Astrocyte (in vitro differentiated cells and primary cell): ENCODE measurements at regions not wholly inside any gene's neighbourhood (a gene's known extent, or its start where the extent isn't known, plus 50 kb on each side); places are given as distances from the start of the nearest gene placed in this dataset.

Experiments
- DNase-seq: peaks from one replicate; pipeline ENCODE4 v3.0.0-alpha.2; 2010; ENCODE audit warnings: low read depth
- FAIRE-seq: peaks from 2 replicates; lab custom pipeline; 2011; peaks lifted over from hg19 to GRCh38; lab: Jason Lieb, UNC
- H2AFZ ChIP-seq: 2 replicates; pipeline ENCODE4 v1.6.0; 2012; ENCODE audit warnings: low read depth, low read length, inconsistent platforms
- H3K27ac ChIP-seq: 2 replicates; pipeline ENCODE4 v1.5.1; 2011; ENCODE audit warnings: low read depth, low read length, inconsistent platforms
- H3K27me3 ChIP-seq: 2 replicates; pipeline ENCODE4 v1.6.0; 2011; ENCODE audit warnings: low read length, inconsistent platforms; ENCODE audit not compliant: insufficient read depth
- H3K36me3 ChIP-seq: 2 replicates; pipeline ENCODE4 v1.5.1; 2011; ENCODE audit warnings: low read length, inconsistent platforms; ENCODE audit not compliant: insufficient read depth
- H3K4me1 ChIP-seq: 2 replicates; pipeline ENCODE4 v1.5.1; 2011; ENCODE audit warnings: low read length, inconsistent platforms; ENCODE audit not compliant: insufficient read depth
- H3K4me2 ChIP-seq: 2 replicates; pipeline ENCODE4 v1.6.0; 2012; ENCODE audit warnings: low read length, inconsistent platforms
- H3K4me3 ChIP-seq: 2 replicates; pipeline ENCODE4 v1.5.1; 2011; ENCODE audit warnings: low read depth, mild to moderate bottlenecking, low read length, inconsistent platforms; ENCODE audit not compliant: insufficient read depth
- H3K79me2 ChIP-seq: 2 replicates; pipeline ENCODE4 v1.6.0; 2012; ENCODE audit warnings: mild to moderate bottlenecking, low read length, inconsistent platforms; ENCODE audit not compliant: insufficient read depth
- H3K9ac ChIP-seq: 2 replicates; pipeline ENCODE4 v1.6.0; 2012; ENCODE audit warnings: mild to moderate bottlenecking, low read length, inconsistent platforms
- H3K9me3 ChIP-seq: 2 replicates; pipeline ENCODE4 v1.5.1; 2012; ENCODE audit warnings: low read depth, mild to moderate bottlenecking, low read length, inconsistent platforms; ENCODE audit not compliant: insufficient read depth
- H4K20me1 ChIP-seq: 2 replicates; pipeline ENCODE4 v1.6.0; 2012; ENCODE audit warnings: low read length, inconsistent platforms; ENCODE audit not compliant: insufficient read depth
- H3K27ac Mint-ChIP-seq: one replicate; pipeline ENCODE4 v1.8.0; 2021; ENCODE audit warnings: mild to moderate bottlenecking, mixed read lengths; ENCODE audit not compliant: unreplicated experiment
- H3K27me3 Mint-ChIP-seq: one replicate; pipeline ENCODE4 v1.8.0; 2021; ENCODE audit warnings: low read depth, mixed read lengths; ENCODE audit not compliant: unreplicated experiment
- H3K36me3 Mint-ChIP-seq: one replicate; pipeline ENCODE4 v1.8.0; 2021; ENCODE audit warnings: low read depth, mixed read lengths; ENCODE audit not compliant: unreplicated experiment
- H3K4me1 Mint-ChIP-seq: one replicate; pipeline ENCODE4 v1.8.0; 2021; ENCODE audit warnings: low read depth, mixed read lengths; ENCODE audit not compliant: unreplicated experiment
- H3K4me3 Mint-ChIP-seq: one replicate; pipeline ENCODE4 v1.8.0; 2021; ENCODE audit warnings: mild to moderate bottlenecking, moderate library complexity, mixed read lengths; ENCODE audit not compliant: unreplicated experiment
- H3K9me3 Mint-ChIP-seq: one replicate; pipeline ENCODE4 v1.8.0; 2021; ENCODE audit warnings: mild to moderate bottlenecking, mixed read lengths; ENCODE audit not compliant: unreplicated experiment
- CTCF ChIP-seq: IDR thresholded peaks from 2 replicates; pipeline ENCODE4 v1.5.1; 2011; ENCODE audit warnings: low read depth, mild to moderate bottlenecking, inconsistent platforms, low read length, moderate library complexity; ENCODE audit not compliant: insufficient read depth
- EZH2 ChIP-seq: IDR thresholded peaks from 2 replicates; pipeline ENCODE4 v1.6.1; 2012; ENCODE audit warnings: mild to moderate bottlenecking, low read length, inconsistent platforms; ENCODE audit not compliant: insufficient read depth

- no peak overlapping the region for H3K4me3 ChIP-seq
- no peaks in the 10 kb centered on the region for H3K79me2 ChIP-seq
- H4K20me1 ChIP-seq = no peaks in the 10 kb centered on the region
- Mint-ChIP-seq H3K9me3 (no peaks in the 10 kb centered on the region), H3K4me1 (peaks cover 3% of the 10 kb centered on the region), H3K27me3 (no peaks in the 10 kb centered on the region), H3K36me3 (no peaks in the 10 kb centered on the region), H3K27ac (no peak overlapping the region), H3K4me3 (no peak overlapping the region)
- H2AFZ ChIP-seq = no peak overlapping the region
- H3K9me3 ChIP-seq = no peaks in the 10 kb centered on the region
- H3K4me1 ChIP-seq = no peaks in the 10 kb centered on the region
- no peak overlapping the region for H3K4me2 ChIP-seq
- H3K27me3 ChIP-seq = no peaks in the 10 kb centered on the region
- TF ChIP-seq CTCF (no peak), EZH2 (no peak)
- no peak for DNase-seq
- no peaks in the 10 kb centered on the region for H3K36me3 ChIP-seq
- H3K9ac ChIP-seq = no peak overlapping the region
- no peak for FAIRE-seq
- no peak overlapping the region for H3K27ac ChIP-seq
These were observed 217.0 kb upstream of the PGR start for GRCh38 chr11:101346591-101346990.

- no peak for FAIRE-seq
These were observed 216.3 kb upstream of the PGR start for GRCh38 chr11:101345891-101346290.

More at GRCh38 chr11:101345891-101346290, 216.3 kb upstream of the PGR start:
- H3K27me3 ChIP-seq = no peaks in the 10 kb centered on the region
- Mint-ChIP-seq H3K27ac (no peak overlapping the region), H3K9me3 (no peaks in the 10 kb centered on the region), H3K27me3 (no peaks in the 10 kb centered on the region), H3K4me3 (no peak overlapping the region), H3K4me1 (peaks cover 3% of the 10 kb centered on the region), H3K36me3 (no peaks in the 10 kb centered on the region)
- H4K20me1 ChIP-seq = no peaks in the 10 kb centered on the region
- TF ChIP-seq CTCF = no peak
- TF ChIP-seq EZH2 = no peak
- H3K27ac ChIP-seq = no peak overlapping the region
- no peak overlapping the region for H3K4me3 ChIP-seq
- H3K36me3 ChIP-seq = no peaks in the 10 kb centered on the region
- DNase-seq = no peak
- no peak overlapping the region for H3K4me2 ChIP-seq
- no peaks in the 10 kb centered on the region for H3K9me3 ChIP-seq
- H3K4me1 ChIP-seq = no peaks in the 10 kb centered on the region
- no peak overlapping the region for H2AFZ ChIP-seq
- no peaks in the 10 kb centered on the region for H3K79me2 ChIP-seq
- no peak overlapping the region for H3K9ac ChIP-seq
